ENCODE measurements at regions not wholly inside any gene's neighbourhood (a gene's known extent, or its start where the extent isn't known, plus 50 kb on each side); places are given as distances from the start of the nearest gene placed in this dataset.

DNA sequence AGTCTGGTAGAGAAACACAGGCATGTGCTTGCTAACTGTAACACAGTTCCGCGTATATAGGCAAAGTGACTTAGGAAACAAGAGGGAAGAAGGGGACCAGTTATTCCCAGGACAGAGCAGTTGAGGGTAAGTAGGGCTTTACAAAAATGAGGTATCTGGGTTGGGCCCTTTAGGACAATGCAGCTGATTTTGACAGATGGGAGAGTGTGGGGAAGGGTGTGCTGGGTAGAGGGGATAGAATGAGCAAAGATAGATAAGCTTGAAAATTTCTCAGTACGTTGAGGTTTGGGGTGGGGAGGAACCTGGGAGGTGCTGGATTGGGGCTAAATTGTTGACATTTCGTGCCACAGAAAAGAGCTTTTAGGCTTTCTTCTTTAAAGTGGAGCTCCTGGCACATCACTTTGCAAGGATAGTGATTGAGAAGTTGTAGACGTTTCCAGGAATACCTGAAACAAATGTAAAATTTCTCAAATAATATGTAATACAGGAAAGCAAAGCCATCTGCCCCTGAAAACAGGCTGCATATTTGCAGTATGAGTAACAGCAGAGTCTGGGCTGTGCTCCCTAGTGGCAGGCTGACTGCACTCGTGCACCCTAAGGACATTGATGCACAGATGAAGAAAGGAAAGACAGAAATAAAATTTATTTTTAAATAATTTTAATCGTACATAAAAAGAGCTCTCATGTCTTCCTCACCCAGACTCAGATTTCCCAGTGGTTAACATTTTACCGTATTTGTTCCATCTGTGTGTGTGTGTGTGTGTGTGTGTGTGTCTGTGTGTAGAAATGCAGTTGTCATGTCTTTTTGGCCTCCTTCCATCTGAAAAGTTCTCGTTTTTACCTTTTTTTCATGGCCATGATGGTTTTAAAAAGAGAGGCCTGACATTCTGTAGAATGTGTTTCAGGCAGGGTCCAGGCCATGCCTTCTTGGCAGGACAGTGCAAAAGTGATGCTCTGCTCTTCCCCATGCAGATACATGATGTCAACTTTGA is 144.9 kb upstream of the DMRT1 start:
- H3K36me3 ChIP-seq (ENCODE audit: insufficient read depth, low read length), result no peaks in the 10 kb centered on the region
- peak overlapping the region; percentile 56 for H3K4me2 ChIP-seq (ENCODE audit: insufficient read depth, low read length)
- no peaks in the 10 kb centered on the region for H3K27me3 ChIP-seq (ENCODE audit: insufficient read depth, low read length)
- TF ChIP-seq, protein P1, sequence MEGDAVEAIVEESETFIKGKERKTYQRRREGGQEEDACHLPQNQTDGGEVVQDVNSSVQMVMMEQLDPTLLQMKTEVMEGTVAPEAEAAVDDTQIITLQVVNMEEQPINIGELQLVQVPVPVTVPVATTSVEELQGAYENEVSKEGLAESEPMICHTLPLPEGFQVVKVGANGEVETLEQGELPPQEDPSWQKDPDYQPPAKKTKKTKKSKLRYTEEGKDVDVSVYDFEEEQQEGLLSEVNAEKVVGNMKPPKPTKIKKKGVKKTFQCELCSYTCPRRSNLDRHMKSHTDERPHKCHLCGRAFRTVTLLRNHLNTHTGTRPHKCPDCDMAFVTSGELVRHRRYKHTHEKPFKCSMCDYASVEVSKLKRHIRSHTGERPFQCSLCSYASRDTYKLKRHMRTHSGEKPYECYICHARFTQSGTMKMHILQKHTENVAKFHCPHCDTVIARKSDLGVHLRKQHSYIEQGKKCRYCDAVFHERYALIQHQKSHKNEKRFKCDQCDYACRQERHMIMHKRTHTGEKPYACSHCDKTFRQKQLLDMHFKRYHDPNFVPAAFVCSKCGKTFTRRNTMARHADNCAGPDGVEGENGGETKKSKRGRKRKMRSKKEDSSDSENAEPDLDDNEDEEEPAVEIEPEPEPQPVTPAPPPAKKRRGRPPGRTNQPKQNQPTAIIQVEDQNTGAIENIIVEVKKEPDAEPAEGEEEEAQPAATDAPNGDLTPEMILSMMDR (IDR thresholded peaks at IDR 0.05; ENCODE audit: extremely low read depth, low read depth, low read length), result peak; percentile 34
- peaks cover 27% of the 10 kb centered on the region for H3K79me2 ChIP-seq (ENCODE audit: insufficient read depth, low read length)
- peak overlapping the region; percentile 85 for H3K27ac ChIP-seq (ENCODE audit: low read depth, low read length)
- H2AFZ ChIP-seq (ENCODE audit: low read length), result peak overlapping the region; percentile 43
- no peaks in the 10 kb centered on the region for H3K9me3 ChIP-seq (ENCODE audit: low read depth, low read length)
- no peak overlapping the region for H3K4me3 ChIP-seq (ENCODE audit: insufficient read depth, low read length)
- DNase-seq (ENCODE audit: insufficient read length, low spot score, missing footprints), result no peak
- H4K20me1 ChIP-seq (ENCODE audit: insufficient read depth, low read length), result no peaks in the 10 kb centered on the region
- peaks cover 58% of the 10 kb centered on the region for H3K4me1 ChIP-seq (ENCODE audit: insufficient read depth, low read length)

DNA sequence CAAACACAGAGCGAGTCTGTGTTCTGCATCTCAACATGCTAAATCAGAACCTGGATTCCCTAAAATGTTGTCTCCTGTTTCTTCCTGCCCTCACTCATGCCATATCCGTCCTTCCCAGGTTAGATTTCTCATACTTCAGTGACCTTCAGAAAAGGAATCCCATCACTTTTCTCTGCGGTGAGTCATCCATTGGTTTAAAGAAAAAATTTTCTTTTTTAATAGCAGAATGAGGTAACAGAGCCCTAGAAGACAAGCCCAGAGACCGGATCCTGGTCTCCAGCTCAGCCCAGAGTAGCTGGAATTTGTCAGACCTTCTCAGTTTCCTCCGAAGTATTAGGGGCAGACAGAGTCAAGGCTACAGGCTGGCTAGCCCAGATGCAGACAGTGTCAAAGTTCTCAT is 143.2 kb upstream of the DMRT1 start:
- DNase-seq (ENCODE audit: insufficient read length, low spot score, missing footprints), result no peak
- Histone ChIP-seq H2AFZ (ENCODE audit: low read length) (no peak overlapping the region), H3K27me3 (ENCODE audit: insufficient read depth, low read length) (no peaks in the 10 kb centered on the region), H3K79me2 (ENCODE audit: insufficient read depth, low read length) (peaks cover 30% of the 10 kb centered on the region), H3K4me3 (ENCODE audit: insufficient read depth, low read length) (no peak overlapping the region), H3K36me3 (ENCODE audit: insufficient read depth, low read length) (no peaks in the 10 kb centered on the region), H4K20me1 (ENCODE audit: insufficient read depth, low read length) (no peaks in the 10 kb centered on the region), H3K4me1 (ENCODE audit: insufficient read depth, low read length) (peaks cover 53% of the 10 kb centered on the region), H3K27ac (ENCODE audit: low read depth, low read length) (peak overlapping the region; percentile 50), H3K9me3 (ENCODE audit: low read depth, low read length) (no peaks in the 10 kb centered on the region), H3K4me2 (ENCODE audit: insufficient read depth, low read length) (peak overlapping the region; percentile 15)
- TF ChIP-seq, protein P1 (IDR thresholded peaks at IDR 0.05; ENCODE audit: extremely low read depth, low read depth, low read length), result no peak

DNA sequence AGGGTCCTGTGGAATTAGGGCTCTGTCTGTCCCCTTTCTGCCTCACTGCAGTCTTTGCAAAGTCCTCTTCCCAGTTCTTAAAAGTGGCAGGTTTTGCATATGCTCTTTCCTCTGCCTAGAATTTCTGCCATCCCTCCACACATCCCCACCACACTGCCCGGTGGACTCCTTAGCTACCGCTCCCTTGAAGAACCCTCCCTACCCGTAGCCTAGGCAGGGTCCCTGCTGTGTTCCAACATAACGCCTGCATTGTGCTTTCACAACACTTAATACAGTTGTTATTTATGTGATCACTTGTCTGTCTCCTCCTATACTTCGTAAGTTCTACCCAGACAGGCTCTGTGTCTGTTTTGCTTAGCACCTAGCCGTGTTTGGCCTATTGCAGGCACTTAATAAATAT is 142.5 kb upstream of the DMRT1 start:
- H3K79me2 ChIP-seq (ENCODE audit: insufficient read depth, low read length), result peaks cover 30% of the 10 kb centered on the region
- H3K36me3 ChIP-seq (ENCODE audit: insufficient read depth, low read length), result no peaks in the 10 kb centered on the region
- H3K4me3 ChIP-seq (ENCODE audit: insufficient read depth, low read length), result no peak overlapping the region
- TF ChIP-seq, protein P1 (IDR thresholded peaks at IDR 0.05; ENCODE audit: extremely low read depth, low read depth, low read length), result no peak
- no peak overlapping the region for H3K4me2 ChIP-seq (ENCODE audit: insufficient read depth, low read length)
- no peaks in the 10 kb centered on the region for H4K20me1 ChIP-seq (ENCODE audit: insufficient read depth, low read length)
- peaks cover 53% of the 10 kb centered on the region for H3K4me1 ChIP-seq (ENCODE audit: insufficient read depth, low read length)
- peak overlapping the region; percentile 50 for H3K27ac ChIP-seq (ENCODE audit: low read depth, low read length)
- H3K9me3 ChIP-seq (ENCODE audit: low read depth, low read length), result no peaks in the 10 kb centered on the region
- H3K27me3 ChIP-seq (ENCODE audit: insufficient read depth, low read length), result no peaks in the 10 kb centered on the region
- no peak overlapping the region for H2AFZ ChIP-seq (ENCODE audit: low read length)
- DNase-seq (ENCODE audit: insufficient read length, low spot score, missing footprints), result no peak

DNA sequence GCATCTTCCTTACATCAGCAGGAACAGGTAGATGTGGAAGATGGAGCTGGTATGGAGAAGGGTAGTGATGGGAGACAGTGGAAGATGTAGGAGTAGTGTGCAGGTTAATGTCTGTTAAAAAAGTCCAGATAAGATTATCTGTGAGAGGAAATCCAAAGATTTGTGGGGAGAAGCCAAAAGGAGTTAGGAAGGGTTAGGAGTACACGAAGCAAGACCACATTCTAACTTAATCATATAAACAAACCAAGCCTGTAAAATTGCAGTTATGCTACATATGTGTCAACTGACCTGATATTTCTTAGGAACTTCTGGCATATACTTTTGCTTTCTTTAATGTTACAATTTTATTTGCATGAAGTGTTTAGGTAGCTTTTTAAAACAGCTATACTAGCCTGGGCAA is 142.1 kb upstream of the DMRT1 start:
- Histone ChIP-seq H3K4me2 (ENCODE audit: insufficient read depth, low read length) (no peak overlapping the region), H3K9me3 (ENCODE audit: low read depth, low read length) (no peaks in the 10 kb centered on the region), H3K79me2 (ENCODE audit: insufficient read depth, low read length) (peaks cover 30% of the 10 kb centered on the region), H3K27ac (ENCODE audit: low read depth, low read length) (no peak overlapping the region), H3K27me3 (ENCODE audit: insufficient read depth, low read length) (no peaks in the 10 kb centered on the region), H4K20me1 (ENCODE audit: insufficient read depth, low read length) (no peaks in the 10 kb centered on the region), H3K4me1 (ENCODE audit: insufficient read depth, low read length) (peaks cover 49% of the 10 kb centered on the region), H3K36me3 (ENCODE audit: insufficient read depth, low read length) (no peaks in the 10 kb centered on the region), H3K4me3 (ENCODE audit: insufficient read depth, low read length) (no peak overlapping the region), H2AFZ (ENCODE audit: low read length) (no peak overlapping the region)
- TF ChIP-seq, protein P1 (IDR thresholded peaks at IDR 0.05; ENCODE audit: extremely low read depth, low read depth, low read length), result no peak
- DNase-seq (ENCODE audit: insufficient read length, low spot score, missing footprints), result no peak
